ENCODE measurements at regions not wholly inside any gene's neighbourhood (a gene's known extent, or its start where the extent isn't known, plus 50 kb on each side); places are given as distances from the start of the nearest gene placed in this dataset.

- Histone ChIP-seq H3K36me3 (no peaks in the 10 kb centered on the region), H3K9me3 (no peaks in the 10 kb centered on the region), H3K27ac (no peak overlapping the region), H3K4me3 (no peak overlapping the region), H3K27me3 (no peaks in the 10 kb centered on the region), H3K4me1 (no peaks in the 10 kb centered on the region)
- ATAC-seq (ENCODE audit: low FRiP score in 2 of 2), result no peak
- 49 to 58% methylated on average over 2 of the region's 2 CpGs for WGBS, 2 donors
- TF ChIP-seq EP300 (IDR thresholded peaks at IDR 0.05) (no peak), POLR2AphosphoS5 (IDR thresholded peaks at IDR 0.05) (no peak), POLR2A (IDR thresholded peaks at IDR 0.05) (no peak), CTCF (IDR thresholded peaks at IDR 0.05) (no peak)
- no peak for DNase-seq
Measured at GRCh38 chr3:87867001-87867400, 191.8 kb downstream of the CGGBP1 start.

- WGBS, 2 donors, result 65 to 76% methylated on average over 1 of the region's 1 CpG
- DNase-seq (no peak), ATAC-seq (ENCODE audit: low FRiP score in 2 of 2) (no peak)
- no peak for TF ChIP-seq POLR2A (IDR thresholded peaks at IDR 0.05)
- no peak for TF ChIP-seq CTCF (IDR thresholded peaks at IDR 0.05)
- TF ChIP-seq POLR2AphosphoS5 (IDR thresholded peaks at IDR 0.05), result no peak
- TF ChIP-seq EP300 (IDR thresholded peaks at IDR 0.05), result no peak
- H3K4me1 ChIP-seq, result no peaks in the 10 kb centered on the region
- no peak overlapping the region for H3K4me3 ChIP-seq
- no peaks in the 10 kb centered on the region for H3K9me3 ChIP-seq
- no peaks in the 10 kb centered on the region for H3K36me3 ChIP-seq
- no peak overlapping the region for H3K27ac ChIP-seq
- no peaks in the 10 kb centered on the region for H3K27me3 ChIP-seq
Measured at GRCh38 chr3:87856126-87856525, 202.7 kb downstream of the CGGBP1 start.

- Histone ChIP-seq H3K27me3 (no peaks in the 10 kb centered on the region), H3K36me3 (no peaks in the 10 kb centered on the region), H3K27ac (no peak overlapping the region), H3K4me1 (no peaks in the 10 kb centered on the region), H3K9me3 (no peaks in the 10 kb centered on the region), H3K4me3 (no peak overlapping the region)
- TF ChIP-seq POLR2AphosphoS5 (IDR thresholded peaks at IDR 0.05), result no peak
- no peak for TF ChIP-seq EP300 (IDR thresholded peaks at IDR 0.05)
- no peak for TF ChIP-seq CTCF (IDR thresholded peaks at IDR 0.05)
- no peak for TF ChIP-seq POLR2A (IDR thresholded peaks at IDR 0.05)
- DNase-seq (no peak), ATAC-seq (ENCODE audit: low FRiP score in 2 of 2) (no peak)
- WGBS, 2 donors, result 72 to 73% methylated on average over 3 of the region's 3 CpGs
Measured at GRCh38 chr3:87855616-87856015, 203.2 kb downstream of the CGGBP1 start.

GRCh38 chr3:87855211-87855610 lies 203.6 kb downstream of the CGGBP1 start:
- Histone ChIP-seq H3K36me3 (no peaks in the 10 kb centered on the region), H3K27ac (no peak overlapping the region), H3K27me3 (no peaks in the 10 kb centered on the region), H3K4me1 (no peaks in the 10 kb centered on the region), H3K9me3 (no peaks in the 10 kb centered on the region), H3K4me3 (no peak overlapping the region)
- WGBS, 2 donors, result 69 to 80% methylated on average over 1 of the region's 1 CpG
- no peak for DNase-seq
- ATAC-seq (ENCODE audit: low FRiP score in 2 of 2), result no peak
- TF ChIP-seq POLR2AphosphoS5 (IDR thresholded peaks at IDR 0.05) (no peak), POLR2A (IDR thresholded peaks at IDR 0.05) (no peak), CTCF (IDR thresholded peaks at IDR 0.05) (no peak), EP300 (IDR thresholded peaks at IDR 0.05) (no peak)

DNA sequence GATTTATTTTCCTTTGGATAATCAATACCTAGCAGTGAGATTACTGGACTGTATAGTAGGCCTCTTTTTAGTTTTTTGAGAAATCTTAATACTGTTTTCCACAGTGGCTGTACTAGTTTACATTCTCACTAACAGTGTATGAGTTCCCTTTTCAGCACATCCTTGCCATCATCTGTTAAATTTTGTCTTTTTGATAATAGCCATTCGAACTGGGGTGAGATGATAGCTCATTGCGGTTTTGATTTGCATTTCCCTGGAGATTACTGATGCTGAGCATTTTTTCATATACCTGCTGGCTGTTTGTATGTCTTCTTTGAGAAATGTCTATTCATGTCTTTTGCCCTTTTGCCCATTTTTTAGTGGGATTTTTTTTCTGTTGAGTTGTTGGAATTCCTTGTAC lies 210.8 kb downstream of the CGGBP1 start:
- H3K27ac ChIP-seq, result no peak overlapping the region
- no peaks in the 10 kb centered on the region for H3K9me3 ChIP-seq
- no peak overlapping the region for H3K4me3 ChIP-seq
- ATAC-seq (ENCODE audit: low FRiP score in 2 of 2), result no peak
- DNase-seq, result no peak
- WGBS, 2 donors, result 88 to 89% methylated on average over 2 of the region's 2 CpGs
- no peaks in the 10 kb centered on the region for H3K27me3 ChIP-seq
- H3K4me1 ChIP-seq, result no peaks in the 10 kb centered on the region
- no peak for TF ChIP-seq EP300 (IDR thresholded peaks at IDR 0.05)
- no peak for TF ChIP-seq CTCF (IDR thresholded peaks at IDR 0.05)
- H3K36me3 ChIP-seq, result no peaks in the 10 kb centered on the region
